Thyroid gland (tissue), 4 donors: ENCODE measurements at regions not wholly inside any gene's neighbourhood (a gene's known extent, or its start where the extent isn't known, plus 50 kb on each side); places are given as distances from the start of the nearest gene placed in this dataset.

ENCODE experiments used
- CTCF ChIP-seq, 6 experiments: fragments of 200-600 bp in 3 of 6; fragments of 450-650 bp in 3 of 6; sonication (generic) in 3 of 6; IDR thresholded peaks; one replicate each; pipeline ENCODE4 v1.5.1; 2016 to 2019; ENCODE audit warnings: antibody characterized with exemption in 6 of 6, mild to moderate bottlenecking in 2 of 6, inconsistent platforms in 1 of 6, moderate library complexity in 1 of 6
- POLR2A ChIP-seq, 2 donors: fragments of 450-650 bp; IDR thresholded peaks; one replicate each; pipeline ENCODE4 v1.6.1; 2017; ENCODE audit warnings: antibody characterized with exemption in 2 of 2, mild to moderate bottlenecking in 2 of 2, moderate library complexity in 1 of 2

GRCh38 chrX:85493821-85494220, 114.4 kb upstream of the POF1B start:
- TF ChIP-seq POLR2A (IDR thresholded peaks at IDR 0.05) = no peak
- TF ChIP-seq CTCF (IDR thresholded peaks at IDR 0.05) = no peak
